ENCODE measurements at regions not wholly inside any gene's neighbourhood (a gene's known extent, or its start where the extent isn't known, plus 50 kb on each side); places are given as distances from the start of the nearest gene placed in this dataset.

GRCh38 chr3:87702600-87702999 is 356.2 kb downstream of the CGGBP1 start:
- no peaks in the 10 kb centered on the region for H3K9me3 ChIP-seq (replicated peaks; ENCODE audit: insufficient read depth, low read length)
- no peak for DNase-seq

GRCh38 chr3:87696124-87697013 is 362.4 kb downstream of the CGGBP1 start:
- Histone ChIP-seq H2AFZ (ENCODE audit: low read length) (no peak overlapping the region), H3K9me2 (replicated peaks; ENCODE audit: insufficient read depth, low read length) (no peaks in the 10 kb centered on the region)
- no peak for TF ChIP-seq EZH2phosphoT487 (IDR thresholded peaks at IDR 0.05; ENCODE audit: low read length)
- TF ChIP-seq CTCF (IDR thresholded peaks at IDR 0.05; ENCODE audit: low read length) = no peak
- TF ChIP-seq EZH2 (optimal IDR thresholded peaks at IDR 0.05; ENCODE audit: low read depth, low read length) = no peak

More at GRCh38 chr3:87702600-87702999, 356.2 kb downstream of the CGGBP1 start:
- H3K27me3 ChIP-seq (replicated peaks; ENCODE audit: insufficient read depth, low read length) = no peaks in the 10 kb centered on the region
- H3K79me2 ChIP-seq (ENCODE audit: low read length) = no peaks in the 10 kb centered on the region
- H2AFZ ChIP-seq (ENCODE audit: low read length) = no peak overlapping the region
- no peaks in the 10 kb centered on the region for H3F3A ChIP-seq (ENCODE audit: insufficient read depth, low read length)
- no peaks in the 10 kb centered on the region for H3K9me2 ChIP-seq (replicated peaks; ENCODE audit: insufficient read depth, low read length)
- no peak overlapping the region for H3K4me2 ChIP-seq (ENCODE audit: low read depth, low read length)
- H3K36me3 ChIP-seq (replicated peaks; ENCODE audit: insufficient read depth, low read length) = no peaks in the 10 kb centered on the region
- TF ChIP-seq CTCF (IDR thresholded peaks at IDR 0.05; ENCODE audit: low read length) = no peak
- TF ChIP-seq EZH2phosphoT487 (IDR thresholded peaks at IDR 0.05; ENCODE audit: low read length) = no peak
- TF ChIP-seq EZH2 (optimal IDR thresholded peaks at IDR 0.05; ENCODE audit: low read depth, low read length) = no peak
- H3K9ac ChIP-seq (ENCODE audit: low read length) = no peak overlapping the region
- no peak overlapping the region for H3K27ac ChIP-seq (ENCODE audit: low read length)
- H3K4me1 ChIP-seq (ENCODE audit: low read length) = no peaks in the 10 kb centered on the region
- no peak overlapping the region for H3K4me3 ChIP-seq (ENCODE audit: low read length)
- H4K20me1 ChIP-seq (ENCODE audit: insufficient read depth, low read length) = no peaks in the 10 kb centered on the region

DNA sequence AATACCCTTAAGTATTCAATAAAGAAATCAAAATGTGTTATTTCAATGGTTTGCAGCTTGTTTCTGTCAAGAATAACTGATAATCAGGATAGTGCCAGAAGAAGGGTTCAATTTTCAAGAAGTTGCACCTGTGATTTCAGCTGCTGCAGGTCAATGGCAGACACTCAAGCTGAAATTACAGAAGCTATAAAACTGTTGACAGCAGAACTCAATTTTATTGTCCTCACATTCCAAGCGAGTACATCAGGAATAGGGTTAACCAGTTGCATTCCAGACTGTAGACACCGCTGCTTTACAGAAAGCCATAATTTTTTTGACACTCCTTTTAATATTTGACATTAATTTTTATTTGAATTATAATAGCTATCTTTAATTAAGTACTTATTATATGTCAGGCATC is 364.1 kb downstream of the CGGBP1 start:
- no peak for DNase-seq
- no peak overlapping the region for H3K9ac ChIP-seq (ENCODE audit: low read length)
- no peak overlapping the region for H3K4me2 ChIP-seq (ENCODE audit: low read depth, low read length)
- no peaks in the 10 kb centered on the region for H3K79me2 ChIP-seq (ENCODE audit: low read length)
- no peak overlapping the region for H2AFZ ChIP-seq (ENCODE audit: low read length)
- no peaks in the 10 kb centered on the region for H3K9me2 ChIP-seq (replicated peaks; ENCODE audit: insufficient read depth, low read length)
- H3K27ac ChIP-seq (ENCODE audit: low read length) = no peak overlapping the region
- H3F3A ChIP-seq (ENCODE audit: insufficient read depth, low read length) = no peaks in the 10 kb centered on the region
- TF ChIP-seq CTCF (IDR thresholded peaks at IDR 0.05; ENCODE audit: low read length) (no peak), EZH2 (optimal IDR thresholded peaks at IDR 0.05; ENCODE audit: low read depth, low read length) (no peak), EZH2phosphoT487 (IDR thresholded peaks at IDR 0.05; ENCODE audit: low read length) (no peak)
- no peak overlapping the region for H3K4me3 ChIP-seq (ENCODE audit: low read length)
- H4K20me1 ChIP-seq (ENCODE audit: insufficient read depth, low read length) = no peaks in the 10 kb centered on the region
- no peaks in the 10 kb centered on the region for H3K36me3 ChIP-seq (replicated peaks; ENCODE audit: insufficient read depth, low read length)
- no peaks in the 10 kb centered on the region for H3K9me3 ChIP-seq (replicated peaks; ENCODE audit: insufficient read depth, low read length)
- no peaks in the 10 kb centered on the region for H3K4me1 ChIP-seq (ENCODE audit: low read length)
- H3K27me3 ChIP-seq (replicated peaks; ENCODE audit: insufficient read depth, low read length) = no peaks in the 10 kb centered on the region

More at GRCh38 chr3:87696124-87697013, 362.4 kb downstream of the CGGBP1 start:
- no peaks in the 10 kb centered on the region for H3K79me2 ChIP-seq (ENCODE audit: low read length)
- H3K4me1 ChIP-seq (ENCODE audit: low read length) = no peaks in the 10 kb centered on the region
- no peaks in the 10 kb centered on the region for H3K27me3 ChIP-seq (replicated peaks; ENCODE audit: insufficient read depth, low read length)
- H3K27ac ChIP-seq (ENCODE audit: low read length) = no peak overlapping the region
- H3K4me2 ChIP-seq (ENCODE audit: low read depth, low read length) = no peak overlapping the region
- H3F3A ChIP-seq (ENCODE audit: insufficient read depth, low read length) = no peaks in the 10 kb centered on the region
- H4K20me1 ChIP-seq (ENCODE audit: insufficient read depth, low read length) = no peaks in the 10 kb centered on the region
- H3K4me3 ChIP-seq (ENCODE audit: low read length) = no peak overlapping the region
- H3K9me3 ChIP-seq (replicated peaks; ENCODE audit: insufficient read depth, low read length) = no peaks in the 10 kb centered on the region
- no peaks in the 10 kb centered on the region for H3K36me3 ChIP-seq (replicated peaks; ENCODE audit: insufficient read depth, low read length)
- no peak for DNase-seq
- no peak overlapping the region for H3K9ac ChIP-seq (ENCODE audit: low read length)
